Transverse colon (tissue), 4 donors: ENCODE measurements at regions not wholly inside any gene's neighbourhood (a gene's known extent, or its start where the extent isn't known, plus 50 kb on each side); places are given as distances from the start of the nearest gene placed in this dataset.

Experiments
- DNase-seq: peaks from one replicate; pipeline ENCODE4 v3.0.0-alpha.2; 2019
- H3K27ac ChIP-seq, 4 donors: fragments of 200-600 bp; sonication (generic); 2 replicates each; pipeline ENCODE4 v1.5.1; 2016 to 2018; ENCODE audit warnings: inconsistent platforms in 4 of 4
- H3K27me3 ChIP-seq: fragments of 200-600 bp; sonication (generic); 2 replicates; pipeline ENCODE4 v1.5.1; 2017; ENCODE audit warnings: inconsistent platforms
- H3K36me3 ChIP-seq, 4 donors: fragments of 200-600 bp; sonication (generic); 2 replicates each; pipeline ENCODE4 v1.5.1; 2017 to 2019; ENCODE audit warnings: inconsistent platforms in 4 of 4
- H3K4me1 ChIP-seq, 4 donors: fragments of 200-600 bp; sonication (generic); 2 replicates each; pipeline ENCODE4 v1.5.1; 2017 to 2020; ENCODE audit warnings: inconsistent platforms in 4 of 4
- H3K4me3 ChIP-seq, 4 donors: fragments of 200-600 bp; sonication (generic); 1 replicate in 1 of 4; 2 replicates in 3 of 4; pipeline versions ENCODE4 v1.5.1 to v1.6.1; 2017 to 2019; ENCODE audit warnings: inconsistent platforms in 4 of 4
- H3K9me3 ChIP-seq, 2 donors: fragments of 200-600 bp; sonication (generic); 2 replicates each; pipeline ENCODE4 v1.5.1; 2017 to 2019; ENCODE audit warnings: inconsistent platforms in 2 of 2
- EP300 ChIP-seq: sonication (generic); formaldehyde crosslinking; IDR thresholded peaks from one replicate; pipeline ENCODE4 v1.6.1; 2017; ENCODE audit warnings: antibody characterized with exemption, low read depth
- POLR2A ChIP-seq: fragments of 450-650 bp; IDR thresholded peaks from one replicate; pipeline ENCODE4 v1.6.1; 2016; ENCODE audit warnings: antibody characterized with exemption, mild to moderate bottlenecking, moderate library complexity
- POLR2AphosphoS5 ChIP-seq, 3 donors: sonication (generic); formaldehyde crosslinking; IDR thresholded peaks; one replicate each; pipeline ENCODE4 v1.6.1; 2016; ENCODE audit warnings: antibody characterized with exemption in 3 of 3
- WGBS, 2 donors: methylation state at CpG; one replicate each; pipeline ENCODE4 v1.1.5; 2018; ENCODE audit warnings: low coverage in 1 of 2; 5-methylcytosine and 5-hydroxymethylcytosine counted together
- in situ Hi-C, 4 donors: fragments of 200-750 bp; cut with MboI; loops; one replicate each; pipeline versions ENCODE4 v1.15.0 to v1.15.1; 2017; ENCODE audit warnings: low sequenced_read_pairs in 3 of 4, low pct_ligation_motif_present in 1 of 4, low pct_unique_long_range_greater_than_20kb in 1 of 4
- intact Hi-C: fragments of 100-400 bp; cut with DNase I; formaldehyde crosslinking; loops from one replicate; pipeline ENCODE4 v1.15.1; 2023; ENCODE audit warnings: low total_unique reads
- TF ChIP-seq, protein P1 (sequence below), 5 experiments: fragments of 200-600 bp in 3 of 5; fragments of 450-650 bp in 2 of 5; sonication (generic) in 3 of 5; IDR thresholded peaks; 1 replicate in 2 of 5; 2 replicates in 3 of 5; pipeline ENCODE4 v1.5.1; 2016 to 2017; ENCODE audit warnings: antibody characterized with exemption in 5 of 5, inconsistent platforms in 3 of 5, mild to moderate bottlenecking in 2 of 5, moderate library complexity in 1 of 5

DNA sequence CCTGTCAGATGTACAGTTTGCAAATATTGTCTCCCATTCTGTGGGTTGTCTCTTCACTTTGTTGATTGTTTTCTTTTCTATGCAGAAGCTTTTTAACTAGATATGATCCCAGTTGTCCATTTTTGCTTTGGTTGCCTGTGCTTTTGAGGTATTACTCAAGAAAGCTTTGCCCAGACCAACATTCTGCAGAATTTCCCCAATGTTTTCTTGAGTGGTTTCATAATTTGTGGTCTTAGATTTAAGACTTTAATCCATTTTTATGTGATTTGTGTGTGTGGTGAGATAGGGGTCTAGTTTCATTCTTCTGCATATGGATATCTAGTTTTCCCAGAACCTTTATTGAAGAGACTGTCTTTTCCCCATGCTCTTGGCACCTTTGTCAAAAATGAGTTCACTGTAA is 116.9 kb downstream of the DUSP10 start:
- no peak for DNase-seq
- H3K27ac ChIP-seq = no peak overlapping the region
- no peaks in the 10 kb centered on the region for H3K27me3 ChIP-seq
- TF ChIP-seq EP300 (no peak), POLR2A (no peak), POLR2AphosphoS5 (IDR thresholded peaks at IDR 0.05) (no peak)
- TF ChIP-seq, protein P1, sequence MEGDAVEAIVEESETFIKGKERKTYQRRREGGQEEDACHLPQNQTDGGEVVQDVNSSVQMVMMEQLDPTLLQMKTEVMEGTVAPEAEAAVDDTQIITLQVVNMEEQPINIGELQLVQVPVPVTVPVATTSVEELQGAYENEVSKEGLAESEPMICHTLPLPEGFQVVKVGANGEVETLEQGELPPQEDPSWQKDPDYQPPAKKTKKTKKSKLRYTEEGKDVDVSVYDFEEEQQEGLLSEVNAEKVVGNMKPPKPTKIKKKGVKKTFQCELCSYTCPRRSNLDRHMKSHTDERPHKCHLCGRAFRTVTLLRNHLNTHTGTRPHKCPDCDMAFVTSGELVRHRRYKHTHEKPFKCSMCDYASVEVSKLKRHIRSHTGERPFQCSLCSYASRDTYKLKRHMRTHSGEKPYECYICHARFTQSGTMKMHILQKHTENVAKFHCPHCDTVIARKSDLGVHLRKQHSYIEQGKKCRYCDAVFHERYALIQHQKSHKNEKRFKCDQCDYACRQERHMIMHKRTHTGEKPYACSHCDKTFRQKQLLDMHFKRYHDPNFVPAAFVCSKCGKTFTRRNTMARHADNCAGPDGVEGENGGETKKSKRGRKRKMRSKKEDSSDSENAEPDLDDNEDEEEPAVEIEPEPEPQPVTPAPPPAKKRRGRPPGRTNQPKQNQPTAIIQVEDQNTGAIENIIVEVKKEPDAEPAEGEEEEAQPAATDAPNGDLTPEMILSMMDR (IDR thresholded peaks at IDR 0.05) = no peak
- H3K36me3 ChIP-seq = no peaks in the 10 kb centered on the region
- no peak overlapping the region for H3K4me3 ChIP-seq
- intact Hi-C loops = no loop called here
- in situ Hi-C loops = no loop called here
- no peaks in the 10 kb centered on the region for H3K4me1 ChIP-seq
- H3K9me3 ChIP-seq = no peaks in the 10 kb centered on the region

DNA sequence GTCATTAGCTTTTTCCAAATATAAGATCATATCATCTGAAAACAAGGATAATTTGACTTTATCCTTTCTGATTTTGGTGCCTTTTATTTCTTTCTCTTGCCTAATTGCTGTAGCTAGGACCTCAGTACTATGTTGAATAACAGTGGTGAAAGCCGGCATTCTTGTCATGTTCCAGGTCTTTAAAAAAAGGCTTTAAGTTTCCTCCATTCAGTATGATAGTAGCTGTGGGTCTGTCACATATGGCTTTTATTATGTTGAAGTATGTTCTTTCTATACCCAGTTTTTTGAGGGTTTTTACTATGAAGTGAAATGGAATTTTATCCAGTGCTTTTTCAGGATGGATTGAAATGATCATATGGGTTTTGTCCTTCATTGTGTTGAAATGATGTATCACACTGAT is 115.8 kb downstream of the DUSP10 start:
- Histone ChIP-seq H3K27me3 (no peaks in the 10 kb centered on the region), H3K9me3 (no peaks in the 10 kb centered on the region), H3K27ac (no peak overlapping the region), H3K36me3 (no peaks in the 10 kb centered on the region), H3K4me1 (no peaks in the 10 kb centered on the region), H3K4me3 (no peak overlapping the region)
- TF ChIP-seq POLR2A (no peak), POLR2AphosphoS5 (IDR thresholded peaks at IDR 0.05) (no peak), EP300 (no peak)
- TF ChIP-seq, protein P1 (IDR thresholded peaks at IDR 0.05) = no peak
- WGBS, 2 donors = 80 to 100% methylated on average over 1 of the region's 1 CpG
- no peak for DNase-seq
- in situ Hi-C loops = no loop called here
- intact Hi-C loops = no loop called here

DNA sequence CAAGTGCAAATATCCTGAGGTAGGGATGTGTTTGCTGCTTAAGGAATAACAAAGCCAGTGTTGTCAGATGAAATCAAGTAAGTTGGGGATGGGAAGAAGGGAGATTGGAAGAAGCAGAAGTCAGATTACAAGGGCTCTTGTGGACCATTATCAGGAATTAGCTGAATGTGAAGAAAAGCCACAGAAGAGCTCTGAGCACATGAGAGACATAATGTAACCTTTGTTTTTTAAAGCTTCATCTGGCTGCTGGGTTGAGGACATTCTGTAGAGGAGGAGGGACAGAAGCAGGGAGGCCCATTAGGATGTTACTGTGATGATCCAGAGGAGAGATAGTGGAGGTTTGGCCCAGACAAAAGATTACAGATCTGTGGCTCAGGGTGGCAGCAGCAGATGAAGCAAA is 111.7 kb downstream of the DUSP10 start:
- no peak overlapping the region for H3K27ac ChIP-seq
- no peak overlapping the region for H3K4me3 ChIP-seq
- H3K9me3 ChIP-seq = no peaks in the 10 kb centered on the region
- TF ChIP-seq EP300 (no peak), POLR2AphosphoS5 (IDR thresholded peaks at IDR 0.05) (no peak), POLR2A (no peak)
- TF ChIP-seq, protein P1 (IDR thresholded peaks at IDR 0.05) = no peak
- DNase-seq = no peak
- no peaks in the 10 kb centered on the region for H3K27me3 ChIP-seq
- H3K4me1 ChIP-seq = no peaks in the 10 kb centered on the region
- in situ Hi-C loops = no loop called here
- intact Hi-C loops = no loop called here
- H3K36me3 ChIP-seq = no peaks in the 10 kb centered on the region

- Histone ChIP-seq H3K36me3 (no peaks in the 10 kb centered on the region), H3K9me3 (no peaks in the 10 kb centered on the region), H3K4me3 (no peak overlapping the region), H3K4me1 (no peaks in the 10 kb centered on the region), H3K27me3 (no peaks in the 10 kb centered on the region), H3K27ac (no peak overlapping the region)
- in situ Hi-C loops = no loop called here
- TF ChIP-seq, protein P1 (IDR thresholded peaks at IDR 0.05) = no peak
- TF ChIP-seq EP300 (no peak), POLR2AphosphoS5 (IDR thresholded peaks at IDR 0.05) (no peak), POLR2A (no peak)
- no peak for DNase-seq
- intact Hi-C loops = no loop called here
Observed at GRCh38 chr1:221631556-221631955, 110.3 kb downstream of the DUSP10 start.
